MV-4-11 (cell line): ENCODE measurements at regions not wholly inside any gene's neighbourhood (a gene's known extent, or its start where the extent isn't known, plus 50 kb on each side); places are given as distances from the start of the nearest gene placed in this dataset.

Experiments
- DNase-seq: peaks from one replicate; lab custom pipeline; 2025; lab: John Stamatoyannopoulos, UW

GRCh38 chr2:129748653-129749052 is 230.8 kb upstream of the RAB6C start:
- peak; percentile 15 for DNase-seq

- peak; percentile 82 for DNase-seq
Observed at GRCh38 chr2:129751409-129751808, 228.1 kb upstream of the RAB6C start.

GRCh38 chr2:129752176-129752575 is 227.3 kb upstream of the RAB6C start:
- no peak for DNase-seq

- DNase-seq: no peak
Observed at GRCh38 chr2:129752686-129753085, 226.8 kb upstream of the RAB6C start.

- DNase-seq: no peak
Observed at GRCh38 chr2:129753261-129753660, 226.2 kb upstream of the RAB6C start.

- DNase-seq: no peak
Observed at GRCh38 chr2:129754421-129754820, 225.0 kb upstream of the RAB6C start.

- no peak for DNase-seq
Observed at GRCh38 chr2:129754831-129755230, 224.6 kb upstream of the RAB6C start.

- no peak for DNase-seq
Observed at GRCh38 chr2:129755786-129756185, 223.7 kb upstream of the RAB6C start.

GRCh38 chr2:129756276-129756675 is 223.2 kb upstream of the RAB6C start:
- no peak for DNase-seq

GRCh38 chr2:129757366-129757914 is 222.0 kb upstream of the RAB6C start:
- no peak for DNase-seq

GRCh38 chr2:129757915-129758783 is 221.3 kb upstream of the RAB6C start:
- no peak for DNase-seq

- DNase-seq: peak; percentile 87
Observed at GRCh38 chr2:129758784-129759471, 220.5 kb upstream of the RAB6C start.

GRCh38 chr2:129759472-129760010 is 219.9 kb upstream of the RAB6C start:
- DNase-seq: no peak

GRCh38 chr2:129760669-129761068 is 218.8 kb upstream of the RAB6C start:
- DNase-seq: no peak

- DNase-seq: no peak
Observed at GRCh38 chr2:129761569-129762021, 217.9 kb upstream of the RAB6C start.

GRCh38 chr2:129762386-129763189 is 216.9 kb upstream of the RAB6C start:
- no peak for DNase-seq

- DNase-seq: no peak
Observed at GRCh38 chr2:129763190-129763846, 216.1 kb upstream of the RAB6C start.

- DNase-seq: no peak
Observed at GRCh38 chr2:129763966-129764365, 215.5 kb upstream of the RAB6C start.

GRCh38 chr2:129764376-129765325 is 214.8 kb upstream of the RAB6C start:
- DNase-seq: no peak

GRCh38 chr2:129765326-129765677 is 214.2 kb upstream of the RAB6C start:
- DNase-seq: no peak
